ENCODE measurements at regions not wholly inside any gene's neighbourhood (a gene's known extent, or its start where the extent isn't known, plus 50 kb on each side); places are given as distances from the start of the nearest gene placed in this dataset.

- no peaks in the 10 kb centered on the region for H3K36me3 ChIP-seq (ENCODE audit: control insufficient read depth in 4 of 4, insufficient read depth in 3 of 4, low read depth in 1 of 4, low read length in 3 of 4)
- 78% methylated on average over 2 of the region's 2 CpGs for WGBS
- TF ChIP-seq JUND (IDR thresholded peaks at IDR 0.05) (no peak), ZBTB33 (IDR thresholded peaks at IDR 0.05) (no peak), YY1 (IDR thresholded peaks at IDR 0.05) (no peak), ATF3 (IDR thresholded peaks at IDR 0.05) (no peak), TAF1 (conservative IDR thresholded peaks at IDR 0.05) (no peak), FOXA1 (IDR thresholded peaks at IDR 0.05) (no peak), NR2F2 (IDR thresholded peaks at IDR 0.05) (no peak), REST (IDR thresholded peaks at IDR 0.05) (no peak), EGR1 (IDR thresholded peaks at IDR 0.05; ENCODE audit: low read depth in 2 of 2) (no peak), MAX (IDR thresholded peaks at IDR 0.05) (no peak), HNF4A (conservative IDR thresholded peaks at IDR 0.05) (no peak), GABPA (IDR thresholded peaks at IDR 0.05 in 1 of 2, conservative IDR thresholded peaks at IDR 0.05 in 1 of 2) (no peak), FOXA2 (IDR thresholded peaks at IDR 0.05) (no peak), SP1 (IDR thresholded peaks at IDR 0.05) (no peak), HNF4G (IDR thresholded peaks at IDR 0.05) (no peak), RAD21 (IDR thresholded peaks at IDR 0.05) (no peak), CTCF (IDR thresholded peaks at IDR 0.05; ENCODE audit: low read depth, low read length, missing input control) (no peak), RXRA (IDR thresholded peaks at IDR 0.05) (no peak)
- no peak overlapping the region for H3K4me3 ChIP-seq (ENCODE audit: low read depth in 1 of 3, low read length in 3 of 3)
- H3K4me1 ChIP-seq (ENCODE audit: control insufficient read depth in 4 of 4, insufficient read depth in 4 of 4, low read length in 3 of 4): peaks cover 0 to 10% (median 5%) of the 10 kb centered on the region in 4 donors
- H3K27ac ChIP-seq (ENCODE audit: low read depth in 1 of 2, low read length in 2 of 2): no peak overlapping the region
- H3K27me3 ChIP-seq (ENCODE audit: control insufficient read depth in 4 of 4, insufficient read depth in 4 of 4, low read length in 3 of 4): no peaks in the 10 kb centered on the region
- no peak overlapping the region for H3K9ac ChIP-seq (ENCODE audit: low read depth in 1 of 2, low read length in 2 of 2)
- H3K9me3 ChIP-seq (ENCODE audit: control insufficient read depth in 4 of 4, low read length in 3 of 4): no peaks in the 10 kb centered on the region
- no peak for DNase-seq (ENCODE audit: low spot score)
Measured at GRCh38 chr18:41647914-41648313, 307.1 kb upstream of the PIK3C3 start.

Measured in liver (tissue), 8 donors.